ENCODE measurements at regions not wholly inside any gene's neighbourhood (a gene's known extent, or its start where the extent isn't known, plus 50 kb on each side); places are given as distances from the start of the nearest gene placed in this dataset.

DNA sequence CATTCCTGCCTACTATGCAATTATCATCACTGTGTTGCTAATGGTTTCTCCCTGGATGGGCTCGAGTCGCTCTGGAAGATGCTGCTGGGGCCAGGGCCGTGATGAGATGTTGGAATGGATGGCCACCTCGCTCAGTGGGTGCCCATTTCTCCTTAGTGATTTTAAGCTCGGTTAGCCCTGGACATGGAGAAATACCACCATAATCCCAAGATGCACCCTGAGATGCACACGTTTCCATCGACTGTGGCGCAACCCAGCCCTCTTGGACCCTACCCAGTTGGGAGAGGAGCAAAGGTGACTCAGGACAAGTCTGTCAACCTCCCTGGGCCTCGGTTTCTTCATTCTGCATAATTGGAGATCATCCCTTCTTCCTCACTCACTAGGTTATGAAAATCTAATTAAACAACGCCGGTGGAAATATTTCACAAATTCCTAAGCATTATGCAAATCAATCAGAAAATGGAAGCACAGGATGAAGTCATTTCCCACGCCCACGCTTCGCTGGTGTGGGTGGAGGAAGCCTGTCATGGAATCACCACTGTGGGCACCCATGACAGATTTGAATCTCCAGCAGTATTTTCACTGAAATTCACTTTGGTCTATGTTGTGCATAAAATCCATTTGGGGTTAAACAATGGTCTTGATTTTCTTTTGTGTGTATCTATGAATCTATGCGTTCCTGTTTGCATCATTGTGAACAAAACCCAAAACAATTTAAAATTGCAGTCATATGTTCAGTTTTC is 195.2 kb downstream of the AXIN2 start:
- TF ChIP-seq POLR2A (IDR thresholded peaks at IDR 0.05; ENCODE audit: extremely low read depth, insufficient read length): no peak
- TF ChIP-seq, protein P1, sequence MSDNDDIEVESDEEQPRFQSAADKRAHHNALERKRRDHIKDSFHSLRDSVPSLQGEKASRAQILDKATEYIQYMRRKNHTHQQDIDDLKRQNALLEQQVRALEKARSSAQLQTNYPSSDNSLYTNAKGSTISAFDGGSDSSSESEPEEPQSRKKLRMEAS (IDR thresholded peaks at IDR 0.05; ENCODE audit: low read depth, low read length): no peak
- TF ChIP-seq, protein P2, sequence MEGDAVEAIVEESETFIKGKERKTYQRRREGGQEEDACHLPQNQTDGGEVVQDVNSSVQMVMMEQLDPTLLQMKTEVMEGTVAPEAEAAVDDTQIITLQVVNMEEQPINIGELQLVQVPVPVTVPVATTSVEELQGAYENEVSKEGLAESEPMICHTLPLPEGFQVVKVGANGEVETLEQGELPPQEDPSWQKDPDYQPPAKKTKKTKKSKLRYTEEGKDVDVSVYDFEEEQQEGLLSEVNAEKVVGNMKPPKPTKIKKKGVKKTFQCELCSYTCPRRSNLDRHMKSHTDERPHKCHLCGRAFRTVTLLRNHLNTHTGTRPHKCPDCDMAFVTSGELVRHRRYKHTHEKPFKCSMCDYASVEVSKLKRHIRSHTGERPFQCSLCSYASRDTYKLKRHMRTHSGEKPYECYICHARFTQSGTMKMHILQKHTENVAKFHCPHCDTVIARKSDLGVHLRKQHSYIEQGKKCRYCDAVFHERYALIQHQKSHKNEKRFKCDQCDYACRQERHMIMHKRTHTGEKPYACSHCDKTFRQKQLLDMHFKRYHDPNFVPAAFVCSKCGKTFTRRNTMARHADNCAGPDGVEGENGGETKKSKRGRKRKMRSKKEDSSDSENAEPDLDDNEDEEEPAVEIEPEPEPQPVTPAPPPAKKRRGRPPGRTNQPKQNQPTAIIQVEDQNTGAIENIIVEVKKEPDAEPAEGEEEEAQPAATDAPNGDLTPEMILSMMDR (IDR thresholded peaks at IDR 0.05; ENCODE audit: low read depth, low read length): no peak
- TF ChIP-seq MYC (IDR thresholded peaks at IDR 0.05; ENCODE audit: low read depth, low read length): no peak
- no peak for DNase-seq (ENCODE audit: low read depth)
- H3K4me3 ChIP-seq (ENCODE audit: low read depth, low read length): no peak overlapping the region

DNA sequence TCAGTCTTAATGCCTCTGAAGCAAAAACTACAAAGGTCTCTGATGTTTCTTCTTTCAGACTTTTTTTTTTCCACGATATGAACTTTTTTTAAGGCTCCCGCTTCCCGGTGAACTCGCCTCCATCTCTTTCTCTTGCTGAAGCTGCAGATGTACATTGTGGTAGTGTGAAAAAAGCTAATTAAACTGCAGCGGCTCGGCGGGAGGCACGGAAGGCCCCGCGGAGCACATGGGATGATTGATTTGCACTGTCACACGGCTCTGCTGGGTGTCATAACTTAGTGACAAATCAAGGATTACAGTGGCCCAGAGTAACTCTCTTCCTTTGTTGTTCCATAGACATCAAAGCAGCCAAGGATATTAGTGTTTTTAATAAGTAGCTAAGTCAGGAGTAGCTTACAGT is 196.3 kb downstream of the AXIN2 start:
- TF ChIP-seq, protein P2 (IDR thresholded peaks at IDR 0.05; ENCODE audit: low read depth, low read length): no peak
- TF ChIP-seq MYC (IDR thresholded peaks at IDR 0.05; ENCODE audit: low read depth, low read length) (no peak), POLR2A (IDR thresholded peaks at IDR 0.05; ENCODE audit: extremely low read depth, insufficient read length) (no peak)
- TF ChIP-seq, protein P1 (IDR thresholded peaks at IDR 0.05; ENCODE audit: low read depth, low read length): no peak
- H3K4me3 ChIP-seq (ENCODE audit: low read depth, low read length): no peak overlapping the region
- DNase-seq (ENCODE audit: low read depth): no peak

DNA sequence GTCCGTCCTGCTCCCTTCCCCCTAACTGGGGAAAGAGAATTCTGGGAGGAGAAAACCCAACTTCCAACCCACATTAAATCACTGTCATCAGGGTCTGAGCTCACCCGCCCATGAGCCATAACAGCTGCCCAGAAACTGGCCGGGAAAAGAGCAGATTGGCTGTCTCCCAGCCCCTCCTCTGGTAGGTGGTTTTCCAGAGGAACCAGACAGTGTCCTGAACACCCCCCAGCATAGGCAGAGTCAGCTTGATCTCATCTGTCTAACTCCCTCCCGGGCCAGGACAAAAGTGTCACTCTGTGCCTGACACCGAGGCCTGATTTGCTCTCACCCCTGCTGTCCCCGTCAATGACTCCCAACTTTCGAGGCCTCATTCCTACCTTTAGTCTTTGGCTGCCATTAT is 197.0 kb downstream of the AXIN2 start:
- TF ChIP-seq POLR2A (IDR thresholded peaks at IDR 0.05; ENCODE audit: extremely low read depth, insufficient read length) (no peak), MYC (IDR thresholded peaks at IDR 0.05; ENCODE audit: low read depth, low read length) (no peak)
- TF ChIP-seq, protein P2 (IDR thresholded peaks at IDR 0.05; ENCODE audit: low read depth, low read length): no peak
- TF ChIP-seq, protein P1 (IDR thresholded peaks at IDR 0.05; ENCODE audit: low read depth, low read length): no peak
- no peak for DNase-seq (ENCODE audit: low read depth)
- no peak overlapping the region for H3K4me3 ChIP-seq (ENCODE audit: low read depth, low read length)

DNA sequence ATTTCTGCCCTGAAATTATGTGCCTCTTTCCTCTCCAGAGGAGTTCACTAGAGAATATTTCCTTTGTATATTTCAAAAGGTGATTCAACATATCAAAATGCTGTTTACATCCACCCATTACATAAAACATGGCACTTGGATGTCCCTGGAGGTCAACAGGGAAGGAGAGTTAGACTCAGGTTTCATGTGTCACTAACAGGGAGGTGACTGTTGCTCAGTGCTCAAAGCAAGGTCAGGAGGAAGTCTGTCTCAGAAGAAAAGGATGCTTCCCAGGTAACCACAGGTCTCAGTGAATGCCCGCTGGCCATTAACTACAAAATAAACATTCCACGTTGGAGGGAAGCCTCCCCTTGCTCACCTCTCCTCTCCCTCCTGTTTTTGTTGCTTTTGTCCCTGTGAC is 198.6 kb downstream of the AXIN2 start:
- TF ChIP-seq, protein P1 (IDR thresholded peaks at IDR 0.05; ENCODE audit: low read depth, low read length): no peak
- no peak for TF ChIP-seq POLR2A (IDR thresholded peaks at IDR 0.05; ENCODE audit: extremely low read depth, insufficient read length)
- TF ChIP-seq MYC (IDR thresholded peaks at IDR 0.05; ENCODE audit: low read depth, low read length): no peak
- TF ChIP-seq, protein P2 (IDR thresholded peaks at IDR 0.05; ENCODE audit: low read depth, low read length): no peak
- H3K4me3 ChIP-seq (ENCODE audit: low read depth, low read length): no peak overlapping the region
- DNase-seq (ENCODE audit: low read depth): no peak

DNA sequence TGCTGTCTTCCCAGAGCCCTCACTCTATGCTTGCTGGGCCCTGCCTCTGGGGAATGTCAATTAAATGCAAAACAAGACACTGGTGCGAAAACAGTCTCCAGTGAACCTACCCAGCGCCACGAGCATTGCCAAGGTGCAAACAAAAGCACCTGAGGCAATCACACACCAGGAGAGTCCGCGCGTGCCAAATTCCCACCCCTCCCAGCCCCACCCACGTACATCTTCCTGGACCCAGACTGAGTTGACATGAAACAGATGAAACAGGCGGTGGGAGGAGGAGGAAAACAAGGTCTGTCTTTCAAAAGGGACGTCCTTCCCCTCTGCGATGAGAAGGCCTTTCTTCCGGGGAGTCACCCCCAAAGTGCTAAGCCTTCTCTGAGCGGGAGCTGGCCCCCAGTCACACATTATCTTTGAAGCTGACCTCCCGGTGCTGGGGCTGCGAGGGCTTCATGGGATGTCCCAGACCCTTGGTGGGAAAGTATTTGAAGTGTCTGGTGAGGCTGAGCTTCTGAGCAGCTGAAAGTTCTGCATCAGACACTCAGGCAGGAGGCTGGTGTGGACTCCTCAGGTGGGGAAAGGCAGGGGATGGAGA is 200.4 kb downstream of the AXIN2 start:
- H3K4me3 ChIP-seq (ENCODE audit: low read depth, low read length): no peak overlapping the region
- TF ChIP-seq MYC (IDR thresholded peaks at IDR 0.05; ENCODE audit: low read depth, low read length): no peak
- TF ChIP-seq, protein P1 (IDR thresholded peaks at IDR 0.05; ENCODE audit: low read depth, low read length): no peak
- TF ChIP-seq, protein P2 (IDR thresholded peaks at IDR 0.05; ENCODE audit: low read depth, low read length): no peak
- no peak for TF ChIP-seq POLR2A (IDR thresholded peaks at IDR 0.05; ENCODE audit: extremely low read depth, insufficient read length)
- no peak for DNase-seq (ENCODE audit: low read depth)

Data from NB4 (cell line).